Hematopoietic multipotent progenitor cell treated with erythropoietin and hydrocortisone succinate and interleukin-3 and kit ligand, for 8 days (in vitro differentiated cells): ENCODE measurements at regions not wholly inside any gene's neighbourhood (a gene's known extent, or its start where the extent isn't known, plus 50 kb on each side); places are given as distances from the start of the nearest gene placed in this dataset.

Source experiments
- DNase-seq: peaks from one replicate; pipeline ENCODE4 v3.0.0-alpha.2; 2015

DNA sequence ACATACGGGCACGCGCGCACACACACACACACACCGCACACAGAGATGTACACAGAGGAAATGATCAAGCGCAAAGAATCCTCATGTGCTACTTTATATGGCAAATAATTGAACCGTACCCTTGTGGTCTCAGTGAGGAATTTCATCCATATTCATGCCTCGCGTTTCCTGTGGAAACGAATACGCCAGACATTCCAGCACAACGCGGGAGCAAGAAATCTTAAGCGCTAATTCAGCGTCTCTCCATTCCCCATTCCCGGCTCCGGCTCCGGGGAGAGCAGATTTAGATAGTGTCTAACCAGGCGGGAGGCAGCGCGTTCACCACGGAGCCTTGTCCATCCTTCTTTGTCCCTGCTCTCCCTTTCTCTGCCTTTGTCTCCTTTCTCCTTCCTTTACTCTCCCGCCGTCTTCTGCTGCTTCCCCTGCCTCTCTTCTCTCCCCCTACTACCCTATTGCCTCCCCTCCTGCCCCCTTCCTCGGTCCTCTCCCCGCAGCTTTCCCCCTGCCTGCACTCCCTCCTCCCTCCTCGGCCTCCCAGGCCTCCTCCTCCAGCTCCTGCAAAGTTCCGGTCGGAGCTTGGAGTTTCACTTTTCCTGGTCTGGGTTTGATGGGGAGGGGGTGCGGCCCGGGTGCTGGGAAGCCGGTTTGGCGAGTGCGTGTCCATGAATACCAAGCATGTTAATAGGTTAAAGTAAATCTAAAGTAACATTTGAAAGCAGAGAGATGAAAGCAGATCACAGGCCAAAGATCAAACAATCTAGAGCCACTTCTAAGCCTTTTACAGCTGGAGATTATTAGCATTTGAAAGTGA, 579.3 kb downstream of the BUD13 start:
- DNase-seq, result no peak

DNA sequence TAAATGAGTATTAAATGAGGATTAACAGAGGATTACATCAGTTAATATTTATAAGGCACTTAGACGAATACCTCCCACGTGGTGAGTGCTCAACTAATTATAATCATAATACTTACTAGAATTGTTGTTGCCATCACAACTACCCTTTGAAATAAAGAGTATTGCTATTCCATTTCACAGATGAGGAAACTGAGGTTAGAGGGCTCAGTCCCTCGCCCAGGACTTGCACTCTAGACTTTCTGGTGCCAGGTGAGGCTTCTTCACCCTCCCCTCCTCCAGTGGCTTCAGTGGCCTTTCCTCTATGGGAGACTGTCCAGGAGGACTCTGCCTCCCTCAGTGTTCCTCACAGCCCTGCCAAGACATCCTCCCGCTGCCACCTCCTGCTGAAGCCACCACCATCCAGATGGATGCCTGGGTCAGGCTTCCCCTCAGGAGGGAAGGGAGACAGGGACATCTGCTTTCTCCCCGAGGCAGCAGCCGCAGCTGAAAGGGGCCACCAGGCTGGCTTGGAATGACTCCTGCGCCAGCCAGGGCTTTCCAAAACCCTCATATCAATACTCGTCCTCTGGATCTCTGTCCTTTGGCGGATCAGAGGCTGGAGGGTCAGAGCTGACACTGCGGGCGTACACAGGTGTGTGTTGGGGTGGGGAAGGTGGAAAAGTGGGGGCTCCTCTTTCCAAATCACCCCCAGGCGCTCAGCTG, 580.1 kb downstream of the BUD13 start:
- no peak for DNase-seq

DNA sequence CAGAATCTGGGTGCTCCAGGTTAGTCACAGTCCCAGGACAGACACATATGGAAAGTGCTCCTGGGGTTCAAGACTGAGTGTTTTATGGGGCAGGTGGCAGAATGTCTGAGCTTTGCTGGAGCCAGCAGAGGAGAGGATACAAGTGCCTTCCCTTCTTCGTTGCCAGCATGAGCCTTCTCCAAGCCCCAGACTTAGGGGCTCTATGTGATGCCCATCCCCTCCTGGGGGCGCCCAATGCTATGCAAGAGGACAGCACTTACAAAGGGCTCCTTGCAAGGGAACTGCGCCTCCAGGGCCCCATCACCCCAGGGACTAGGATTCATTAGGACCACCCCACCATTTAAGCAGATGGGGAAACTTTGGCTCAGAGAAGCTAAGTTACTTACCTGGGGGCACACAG, 581.9 kb downstream of the BUD13 start:
- no peak for DNase-seq

DNA sequence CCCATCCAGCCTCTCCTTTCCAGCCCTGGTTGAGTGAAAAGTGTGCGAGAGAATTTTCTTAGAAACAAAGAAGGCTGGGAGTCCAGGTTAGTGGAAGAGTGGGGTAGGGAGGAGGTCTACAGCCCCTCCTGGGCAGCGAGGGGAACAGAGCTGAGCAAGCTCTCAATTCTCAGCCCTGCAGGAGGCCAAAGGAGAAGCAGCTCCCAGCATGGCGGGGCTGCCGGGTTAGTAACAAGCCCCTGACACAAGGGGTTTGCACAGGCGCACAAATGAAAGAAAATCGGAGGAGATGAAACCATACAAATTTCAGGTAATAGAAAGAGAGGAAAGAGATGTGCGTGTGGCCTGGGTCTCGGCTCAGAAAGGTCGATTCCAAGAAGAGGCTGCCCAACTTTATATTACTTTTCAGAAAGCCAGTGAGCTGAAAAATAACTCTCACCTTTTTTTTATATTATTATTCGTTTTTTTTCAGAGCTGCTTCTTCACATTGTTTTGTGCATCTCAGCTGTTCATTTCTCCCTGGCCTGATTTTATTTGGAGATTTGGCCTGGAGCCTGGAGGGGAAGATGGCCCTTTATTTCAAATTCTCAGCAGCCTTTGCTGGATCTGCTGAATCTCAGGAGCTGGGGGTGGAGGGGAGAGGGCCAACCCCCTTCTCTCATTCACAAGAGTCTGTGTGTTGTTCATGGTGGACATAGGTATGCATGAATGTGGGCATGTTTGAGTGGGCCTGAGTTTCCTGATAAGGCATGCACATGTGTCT, 583.2 kb downstream of the BUD13 start:
- no peak for DNase-seq

DNA sequence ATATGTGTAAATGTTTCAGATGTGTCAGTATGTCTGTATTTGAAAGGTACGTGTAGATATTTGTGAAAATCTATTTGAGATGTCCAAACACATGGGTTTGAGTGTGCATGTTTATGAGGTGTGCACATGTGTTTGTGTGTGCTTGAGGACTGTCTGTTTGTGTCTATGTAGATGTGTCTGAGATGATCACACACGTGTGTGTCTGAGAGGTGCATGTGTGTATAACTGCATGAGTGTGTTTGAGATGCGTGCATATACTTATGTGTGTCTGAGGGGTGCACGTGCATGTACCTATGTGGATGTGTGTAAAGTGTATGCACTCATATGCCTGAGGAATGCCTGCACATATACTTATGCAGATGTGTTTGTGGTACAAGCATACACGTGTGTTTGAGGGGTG, 584.4 kb downstream of the BUD13 start:
- DNase-seq, result no peak

DNA sequence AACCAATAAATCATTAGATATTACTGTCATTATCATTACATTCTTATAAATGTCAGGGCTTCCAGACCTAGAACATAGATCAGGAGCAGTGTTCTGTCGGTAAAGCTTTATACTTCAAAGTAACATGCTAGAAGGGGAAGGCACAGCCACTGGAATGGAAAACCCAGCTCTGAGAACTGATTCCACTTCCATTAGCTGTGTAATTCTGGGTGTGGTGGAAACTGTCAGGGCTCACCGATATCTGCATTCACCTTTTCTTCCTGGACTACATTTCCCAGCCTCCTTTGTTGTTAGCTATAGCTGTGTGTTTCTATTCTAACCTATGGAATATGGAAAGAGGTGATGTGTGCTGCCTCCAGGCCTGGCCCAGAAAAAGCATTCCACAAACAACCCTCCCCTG, 585.8 kb downstream of the BUD13 start:
- DNase-seq, result no peak

DNA sequence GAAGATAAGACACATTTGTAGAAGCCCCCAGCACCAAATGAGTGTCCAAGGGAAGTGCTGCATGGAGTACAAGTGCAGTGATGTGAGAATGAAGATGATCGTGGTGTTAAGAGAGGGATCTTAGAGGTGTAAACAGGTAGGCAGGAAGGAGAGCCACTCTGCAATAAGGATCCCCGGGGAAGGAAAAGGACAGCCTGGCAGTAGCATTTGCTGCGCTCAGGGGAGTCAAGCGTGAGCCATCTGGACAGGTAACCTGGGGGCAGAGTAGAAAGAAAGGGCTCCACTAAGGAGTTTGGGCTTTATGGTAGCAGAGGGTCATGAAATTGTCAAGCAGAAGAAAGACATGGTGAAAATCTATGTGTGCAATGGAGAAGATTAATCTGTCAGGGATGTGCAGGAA, 587.2 kb downstream of the BUD13 start:
- no peak for DNase-seq

DNA sequence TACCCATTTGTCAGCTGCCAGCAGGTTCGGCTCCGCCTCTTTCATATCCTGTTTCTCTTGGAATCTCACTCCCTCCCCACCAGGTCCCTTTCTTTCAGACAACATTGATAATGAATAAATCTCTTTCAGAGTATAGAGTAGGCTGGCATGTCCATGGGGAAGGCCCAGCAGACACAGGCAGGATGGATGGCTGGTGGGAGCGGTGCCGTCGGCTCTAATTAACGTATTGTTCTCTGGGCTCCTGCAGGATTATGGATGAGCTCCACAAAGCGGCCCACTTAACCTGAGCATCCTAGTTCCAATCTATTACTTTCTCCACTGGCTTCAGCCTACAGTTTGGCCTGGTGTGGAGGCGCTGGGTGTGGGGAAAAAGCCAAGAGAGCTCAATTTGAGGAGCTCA, 588.0 kb downstream of the BUD13 start:
- no peak for DNase-seq

DNA sequence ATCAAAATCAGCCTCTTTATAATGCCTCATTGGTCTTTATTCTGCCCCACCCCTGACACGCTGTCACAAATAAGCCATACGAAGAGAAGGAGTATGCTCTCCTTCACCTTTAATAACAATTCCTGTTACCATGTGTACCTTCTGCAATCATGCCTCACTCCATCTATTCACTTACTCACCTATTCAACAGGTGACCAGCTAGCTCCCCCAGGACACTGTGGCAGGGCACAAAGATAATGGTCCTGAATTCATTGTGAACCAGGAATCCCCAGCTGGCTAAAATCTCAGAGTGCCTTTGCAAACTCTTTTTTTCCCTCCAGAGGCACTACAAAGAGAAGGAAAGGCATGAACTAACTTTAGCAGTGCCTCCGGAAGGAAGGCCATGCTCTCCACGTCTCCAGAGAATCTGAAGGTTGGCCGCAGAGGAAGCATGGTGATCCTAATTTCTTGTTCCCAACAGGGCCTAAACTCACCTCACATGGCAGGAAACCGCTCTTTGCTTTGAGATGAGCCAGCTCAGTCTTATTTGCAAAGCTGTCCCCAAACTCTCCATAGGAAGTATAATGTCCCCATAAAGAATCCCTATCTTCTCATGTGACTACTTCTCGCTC, 590.3 kb downstream of the BUD13 start:
- no peak for DNase-seq

DNA sequence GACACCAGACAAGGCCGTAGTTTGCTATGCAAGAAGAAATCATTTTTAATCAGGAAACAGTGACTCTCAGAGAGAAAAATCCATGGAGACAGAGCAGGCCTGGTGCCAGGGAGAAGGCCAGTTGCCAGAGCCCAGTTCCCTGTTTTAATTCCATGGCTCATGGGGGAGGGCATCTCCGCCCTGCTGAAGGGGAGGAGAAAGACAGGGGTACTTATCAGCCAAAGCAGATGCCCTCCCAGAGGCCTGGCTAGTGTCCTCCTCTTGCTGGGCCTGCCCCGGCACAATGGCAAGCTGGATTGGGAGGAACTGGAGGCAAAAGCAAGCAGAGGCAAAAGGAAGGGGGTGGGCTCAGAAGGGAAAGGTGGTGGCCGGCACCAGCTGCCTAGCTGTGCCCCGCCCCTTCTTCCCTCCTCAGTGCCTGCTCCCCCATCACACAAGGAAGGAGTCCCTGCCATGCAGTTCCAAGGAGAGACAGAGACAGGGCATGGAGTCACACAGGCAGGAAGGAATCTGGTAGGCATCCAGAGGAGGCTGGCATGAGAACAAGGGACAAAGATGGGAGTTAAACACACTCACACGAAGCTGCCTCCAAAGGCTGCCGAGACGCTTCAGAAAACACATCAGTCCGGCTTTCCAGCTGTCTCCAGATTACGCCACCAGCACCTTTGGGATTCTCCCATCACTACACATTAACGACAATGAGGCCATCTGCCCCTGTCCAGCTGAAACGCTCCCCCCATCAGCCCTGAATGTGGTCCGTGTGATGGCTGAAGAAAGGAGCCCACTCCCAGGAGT, 591.8 kb downstream of the BUD13 start:
- no peak for DNase-seq

DNA sequence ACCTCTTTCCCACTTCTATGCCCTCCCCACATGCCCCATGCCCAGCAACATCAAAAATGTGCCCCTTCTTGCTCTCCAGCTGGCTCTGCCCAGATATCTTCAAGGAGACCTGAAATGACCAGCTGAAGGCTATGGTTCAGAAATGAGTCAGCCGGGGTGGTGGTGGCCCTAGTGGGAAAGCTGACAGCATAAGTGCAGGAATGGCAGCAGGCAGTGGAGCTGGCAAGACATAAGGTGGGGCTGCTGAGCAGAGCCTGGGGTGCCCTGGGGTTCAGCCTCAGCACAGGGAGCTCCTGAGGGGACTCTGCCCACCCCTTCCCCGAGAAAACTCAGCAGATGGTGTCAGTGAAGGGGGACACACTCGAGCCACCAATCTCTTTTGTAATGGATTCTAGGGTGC, 593.4 kb downstream of the BUD13 start:
- DNase-seq, result no peak

DNA sequence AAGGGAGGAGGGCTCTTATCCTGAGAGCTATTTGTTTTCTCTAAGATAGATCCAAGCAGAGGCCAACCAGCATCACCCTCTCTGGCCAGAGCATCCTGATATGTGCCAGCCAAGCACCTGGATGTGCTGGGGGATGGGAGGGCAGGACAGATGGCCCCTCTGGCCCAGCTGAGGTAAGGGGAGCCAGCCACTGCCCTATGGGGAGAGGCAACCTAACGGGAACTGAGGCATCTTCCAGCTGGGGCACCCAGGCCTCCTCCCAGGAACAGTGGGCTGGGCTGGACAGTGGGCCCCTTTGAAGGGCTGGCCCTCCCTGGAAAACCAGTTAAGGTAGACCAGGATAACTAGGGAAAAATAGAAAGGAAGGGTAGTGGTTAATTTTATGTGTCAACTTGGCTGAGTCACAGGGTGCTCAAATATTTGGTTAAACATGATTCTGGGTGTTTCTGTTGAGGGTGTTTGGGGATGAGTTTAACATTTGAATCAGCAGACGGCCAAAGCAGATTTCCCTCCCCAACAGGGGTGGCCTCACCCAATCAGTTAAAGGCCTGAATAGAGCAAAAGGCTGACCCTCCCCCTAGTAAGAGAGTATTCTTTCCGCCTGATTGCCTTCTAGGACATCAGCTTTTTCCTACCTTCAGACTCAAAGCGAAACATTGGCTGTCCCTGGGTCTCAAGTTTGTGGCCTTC, 595.1 kb downstream of the BUD13 start:
- DNase-seq, result no peak

DNA sequence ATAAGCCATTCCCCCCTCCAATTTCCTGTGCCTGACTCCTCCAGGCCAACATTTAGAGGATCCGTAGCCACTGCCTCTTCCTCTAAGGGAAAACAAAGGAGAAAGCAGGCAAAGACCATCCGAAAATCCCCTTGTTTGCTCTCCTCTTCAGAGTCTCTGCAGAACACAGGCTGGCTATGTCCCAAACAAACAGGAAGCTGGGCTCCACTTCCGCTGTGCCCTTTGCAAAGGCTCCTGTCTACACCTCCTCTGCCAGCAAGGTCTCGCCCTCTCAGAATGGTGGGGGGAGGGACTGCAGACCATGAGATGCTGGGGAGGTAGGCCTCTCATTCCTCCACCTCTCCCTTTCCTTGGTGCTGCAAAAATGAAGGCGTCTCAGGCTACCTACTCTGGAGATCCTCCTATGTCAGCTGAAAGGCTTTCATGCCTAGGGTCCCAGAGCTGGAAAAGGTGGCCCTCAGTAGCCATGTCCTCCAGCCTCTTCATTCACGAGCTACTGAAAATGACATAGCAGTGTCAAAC, 596.2 kb downstream of the BUD13 start:
- DNase-seq, result no peak

DNA sequence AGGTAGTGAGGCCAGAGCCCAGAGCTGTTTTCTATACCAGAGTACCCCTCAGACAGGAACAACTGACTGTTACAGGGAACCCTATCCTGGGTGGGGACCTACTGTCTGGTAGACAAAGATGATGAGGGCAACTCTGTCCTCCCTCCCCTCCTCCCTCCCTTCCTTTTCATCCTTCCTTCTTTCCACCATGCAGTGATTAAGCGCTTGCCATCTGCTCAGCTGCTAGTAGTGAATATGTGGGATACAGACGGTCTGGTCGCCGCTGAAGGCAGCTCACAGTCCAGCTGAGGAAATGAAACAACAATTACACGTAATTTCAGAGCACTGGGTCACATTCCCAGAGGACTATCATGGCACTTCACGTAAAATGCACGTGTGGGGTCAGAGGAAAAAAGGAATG, 597.1 kb downstream of the BUD13 start:
- no peak for DNase-seq

DNA sequence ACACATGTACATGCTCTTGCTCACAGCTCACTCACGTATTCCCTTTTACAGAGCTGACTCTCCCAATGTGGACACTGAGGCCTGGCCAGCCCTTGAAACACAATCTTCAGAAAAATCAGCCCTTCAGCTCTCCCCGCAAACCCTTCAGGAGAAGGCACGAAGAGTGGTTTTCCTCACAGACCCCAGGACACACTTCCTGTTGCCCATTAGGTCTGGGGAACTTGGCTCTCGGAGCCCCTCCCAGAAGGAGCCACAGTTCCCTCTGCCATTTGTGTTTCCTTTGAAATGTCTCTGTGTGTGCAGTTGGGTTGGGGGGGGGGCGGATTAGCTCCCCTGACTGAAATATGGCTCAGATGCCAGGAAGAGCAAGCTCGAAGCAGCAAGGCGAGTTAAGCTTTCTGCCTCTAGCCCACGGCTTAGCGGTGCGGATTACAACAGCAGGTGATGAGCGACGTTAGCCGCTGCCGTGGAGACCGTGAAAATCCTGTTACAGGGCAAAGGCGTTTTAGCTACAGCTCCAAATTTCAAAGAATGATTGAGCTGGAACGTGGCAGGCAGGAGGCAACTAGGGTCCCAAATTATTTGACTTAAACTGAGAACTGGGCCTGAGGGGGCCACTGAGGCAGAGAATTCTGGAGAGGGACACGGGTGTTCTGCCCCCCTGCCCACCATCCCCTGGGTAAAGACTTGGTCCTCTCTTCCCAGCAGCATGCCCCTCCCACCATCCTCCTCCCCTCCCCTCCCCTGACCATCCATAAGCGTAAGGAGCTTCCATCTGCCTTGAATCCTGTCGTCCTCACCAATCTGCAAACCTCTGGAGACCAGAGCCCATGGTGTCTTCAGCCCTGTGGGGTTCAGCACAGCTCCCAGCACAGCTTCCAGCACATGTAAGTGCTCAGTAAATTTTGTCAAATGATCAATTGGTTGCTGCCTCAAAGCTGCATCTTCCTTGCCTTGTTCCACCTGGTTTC, 598.6 kb downstream of the BUD13 start:
- no peak for DNase-seq

DNA sequence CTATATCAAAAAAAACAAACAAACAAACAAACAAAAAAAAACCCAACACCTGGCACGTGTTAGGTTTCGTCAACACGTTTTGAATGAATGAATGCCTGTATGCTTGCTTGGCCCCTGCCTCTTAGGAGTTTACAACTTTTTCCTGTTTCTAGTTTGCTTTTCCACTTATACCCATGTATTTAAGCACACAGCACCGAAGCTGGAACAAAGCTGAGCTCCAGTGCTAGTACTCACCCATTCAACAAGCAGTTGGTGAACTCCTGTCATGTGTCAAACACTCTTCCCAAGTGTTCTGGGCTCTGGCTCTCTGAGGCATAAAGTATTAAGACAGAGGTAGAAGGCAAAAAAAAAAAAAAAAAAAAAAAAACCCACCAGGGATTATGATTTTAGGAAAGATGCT, 599.3 kb downstream of the BUD13 start:
- no peak for DNase-seq

DNA sequence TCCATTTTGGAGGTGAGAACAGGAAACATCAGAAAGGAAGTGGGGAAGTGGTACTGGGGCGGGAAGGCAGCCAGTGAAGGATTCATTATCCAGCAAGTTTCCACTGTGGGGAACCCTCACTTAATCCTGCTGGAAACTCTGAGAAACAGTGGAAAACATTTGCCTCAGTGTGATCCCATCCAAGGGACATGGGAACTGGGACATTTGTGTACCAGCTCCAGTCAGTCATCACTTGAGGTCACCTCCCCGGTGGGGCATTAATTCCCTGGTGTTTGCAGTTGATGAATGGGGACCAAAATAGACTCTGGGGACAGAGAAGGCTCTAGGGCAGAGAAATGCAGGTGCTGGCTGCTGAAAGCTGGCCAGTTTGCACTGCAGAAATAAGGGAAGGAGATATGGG, 599.9 kb downstream of the BUD13 start:
- no peak for DNase-seq

DNA sequence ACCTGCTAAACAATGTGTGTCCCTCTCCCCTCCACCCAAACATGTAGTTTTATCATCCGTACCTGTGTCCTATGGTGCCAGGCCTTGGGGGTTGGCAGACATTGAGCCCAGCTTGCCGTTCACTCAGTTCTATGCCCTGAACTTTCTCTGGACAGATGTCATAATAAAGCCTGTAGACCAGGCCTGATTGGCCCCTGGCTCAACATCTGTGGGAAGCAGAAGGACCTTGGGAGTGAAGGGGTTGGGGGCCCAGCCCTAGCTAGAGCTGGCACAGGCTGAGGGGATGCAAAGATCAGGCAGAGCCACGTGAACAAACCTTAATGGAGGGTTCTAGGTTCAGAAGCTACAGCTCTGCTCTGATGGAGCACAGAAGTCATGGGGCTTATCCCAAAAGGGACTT, 600.6 kb downstream of the BUD13 start:
- no peak for DNase-seq

DNA sequence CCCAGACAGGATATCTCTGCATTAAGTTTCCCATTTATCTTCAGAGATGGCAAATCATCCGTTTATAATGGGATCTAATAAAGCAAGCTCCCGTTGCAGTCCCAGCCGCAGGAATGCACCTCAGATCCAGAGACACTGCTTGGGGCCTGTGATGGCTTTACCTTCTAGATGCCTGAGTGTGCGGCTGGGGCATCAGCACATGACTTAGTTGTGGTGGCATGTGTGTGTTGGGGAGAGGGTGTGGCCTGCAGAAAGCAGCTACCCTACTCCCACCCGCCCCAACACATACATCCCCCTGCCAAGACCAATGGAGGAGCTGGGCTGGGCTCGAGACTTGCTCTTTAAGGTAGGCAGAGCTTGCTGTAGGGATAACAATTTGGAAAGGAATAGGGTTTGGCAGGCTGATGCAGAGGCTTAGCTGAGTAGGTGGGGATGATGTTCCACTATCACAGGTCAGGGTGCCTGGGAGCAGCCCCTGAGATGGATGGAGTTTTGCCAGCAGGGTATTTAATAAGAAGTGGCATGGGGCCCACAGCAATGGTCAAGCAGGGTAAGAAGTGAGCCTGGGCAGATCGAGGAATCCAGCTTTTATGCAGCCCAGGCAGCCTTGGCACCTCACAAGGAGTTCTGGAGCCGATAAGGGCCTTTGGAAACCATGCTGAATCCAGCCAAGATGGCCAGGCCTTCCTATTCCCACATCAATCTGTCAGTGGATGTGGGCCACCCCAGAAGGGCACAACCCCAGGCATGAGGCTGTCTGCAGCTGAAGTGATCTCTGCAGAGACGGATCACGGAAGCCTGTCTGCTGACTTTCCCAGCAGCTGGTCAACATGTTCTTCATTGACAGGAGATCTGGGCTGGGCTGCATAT, 601.3 kb downstream of the BUD13 start:
- no peak for DNase-seq
